HEK293 (cell line): ENCODE measurements at regions not wholly inside any gene's neighbourhood (a gene's known extent, or its start where the extent isn't known, plus 50 kb on each side); places are given as distances from the start of the nearest gene placed in this dataset.

Source experiments
- CTCF ChIA-PET: fragments of 350-600 bp; formaldehyde crosslinking; extraction: SDS; loops from one replicate; lab custom pipeline; 2021; ENCODE audit warnings: antibody characterized with exemption; lab: Yijun Ruan, JAX
- POLR2A ChIA-PET: fragments of 300-600 bp; formaldehyde crosslinking; extraction: SDS; loops from one replicate; lab custom pipeline; 2020; ENCODE audit warnings: antibody characterized with exemption, inconsistent platforms; lab: Yijun Ruan, JAX
- H3K27ac ChIP-seq: fragments of 200-500 bp; sonication (Bioruptor generic); 2 replicates; pipeline ENCODE4 v1.5.1; 2014; ENCODE audit warnings: low read depth, low read length, control low read depth, inconsistent platforms; ENCODE audit errors: extremely low read depth
- H3K36me3 ChIP-seq, 2 experiments: fragments of 200-500 bp in 1 of 2; sonication (Bioruptor generic) in 1 of 2; 1 replicate in 1 of 2; 2 replicates in 1 of 2; pipeline ENCODE4 v1.5.1; 2014 to 2017; ENCODE audit warnings: inconsistent platforms in 2 of 2, low read length in 2 of 2; ENCODE audit not compliant: control insufficient read depth in 2 of 2, insufficient read depth in 1 of 2
- H3K4me1 ChIP-seq: fragments of 200-500 bp; sonication (Bioruptor generic); 2 replicates; pipeline ENCODE4 v1.5.1; 2014; ENCODE audit warnings: mild to moderate bottlenecking, low read length, inconsistent platforms; ENCODE audit not compliant: control insufficient read depth, insufficient read depth
- H3K4me3 ChIP-seq: 2 replicates; pipeline ENCODE4 v1.5.1; 2011; ENCODE audit warnings: low read depth, mild to moderate bottlenecking, control low read depth, low read length, moderate library complexity
- H3K9me3 ChIP-seq: fragments of 200-500 bp; sonication (Bioruptor generic); 2 replicates; pipeline ENCODE4 v1.5.1; 2014; ENCODE audit warnings: low read depth, low read length, inconsistent platforms; ENCODE audit not compliant: control insufficient read depth, insufficient read depth
- FEZF1 ChIP-seq: fragments of 450-650 bp; formaldehyde crosslinking; IDR thresholded peaks from 2 replicates; pipeline ENCODE4 v1.5.1; 2016; ENCODE audit warnings: missing biosample characterization, missing genetic modification characterization
- HOXA7 ChIP-seq: sonication (generic); formaldehyde crosslinking; IDR thresholded peaks from 2 replicates; pipeline ENCODE4 v1.8.1; 2022; ENCODE audit warnings: missing genetic modification reagents, borderline replicate concordance
- HOXC10 ChIP-seq: sonication (generic); formaldehyde crosslinking; IDR thresholded peaks from 2 replicates; pipeline ENCODE4 v1.8.1; 2023; ENCODE audit warnings: mild to moderate bottlenecking, missing genetic modification reagents
- IKZF3 ChIP-seq: fragments of 450-650 bp; IDR thresholded peaks from 2 replicates; pipeline ENCODE4 v1.5.0; 2018; ENCODE audit warnings: missing biosample characterization, mild to moderate bottlenecking, missing genetic modification characterization, moderate library complexity
- MEIS1 ChIP-seq: sonication (generic); formaldehyde crosslinking; IDR thresholded peaks from 2 replicates; pipeline ENCODE4 v1.8.1; 2022; ENCODE audit warnings: missing genetic modification reagents, mild to moderate bottlenecking, borderline replicate concordance
- SP7 ChIP-seq: fragments of 450-650 bp; formaldehyde crosslinking; IDR thresholded peaks from 2 replicates; pipeline ENCODE4 v1.5.1; 2016; ENCODE audit warnings: missing biosample characterization, missing genetic modification characterization
- ZBTB10 ChIP-seq: fragments of 450-650 bp; formaldehyde crosslinking; IDR thresholded peaks from 2 replicates; pipeline ENCODE4 v1.5.1; 2016; ENCODE audit warnings: missing biosample characterization, missing genetic modification characterization
- ZFHX2 ChIP-seq: fragments of 450-650 bp; formaldehyde crosslinking; conservative IDR thresholded peaks from 2 replicates; pipeline ENCODE4 v1.5.1; 2016; ENCODE audit warnings: missing biosample characterization, missing genetic modification characterization
- ZNF112 ChIP-seq: fragments of 450-650 bp; formaldehyde crosslinking; IDR thresholded peaks from 2 replicates; pipeline ENCODE4 v1.5.0; 2017; ENCODE audit warnings: missing biosample characterization, missing genetic modification characterization
- ZNF121 ChIP-seq: fragments of 450-650 bp; formaldehyde crosslinking; IDR thresholded peaks from 2 replicates; pipeline ENCODE4 v1.5.1; 2016; ENCODE audit warnings: missing biosample characterization, missing genetic modification characterization
- ZNF146 ChIP-seq: fragments of 450-650 bp; formaldehyde crosslinking; IDR thresholded peaks from 2 replicates; pipeline ENCODE4 v1.5.1; 2016; ENCODE audit warnings: missing biosample characterization, missing genetic modification characterization
- ZNF169 ChIP-seq: fragments of 450-650 bp; formaldehyde crosslinking; IDR thresholded peaks from 2 replicates; pipeline ENCODE4 v1.5.1; 2016; ENCODE audit warnings: missing biosample characterization, missing genetic modification characterization
- ZNF175 ChIP-seq: fragments of 450-650 bp; formaldehyde crosslinking; IDR thresholded peaks from 2 replicates; pipeline ENCODE4 v1.5.1; 2016; ENCODE audit warnings: missing biosample characterization, missing genetic modification characterization
- ZNF19 ChIP-seq: fragments of 450-650 bp; formaldehyde crosslinking; IDR thresholded peaks from 2 replicates; pipeline ENCODE4; 2016; ENCODE audit warnings: missing biosample characterization, missing genetic modification characterization, low read depth
- ZNF211 ChIP-seq: fragments of 450-650 bp; formaldehyde crosslinking; IDR thresholded peaks from 2 replicates; pipeline ENCODE4 v1.5.1; 2016; ENCODE audit warnings: low read depth, missing biosample characterization, missing genetic modification characterization
- ZNF302 ChIP-seq: fragments of 450-650 bp; formaldehyde crosslinking; IDR thresholded peaks from 2 replicates; pipeline ENCODE4 v1.5.1; 2016; ENCODE audit warnings: missing biosample characterization, missing genetic modification characterization, low read depth
- ZNF776 ChIP-seq: fragments of 450-650 bp; formaldehyde crosslinking; IDR thresholded peaks from 2 replicates; pipeline ENCODE4 v1.5.0; 2017; ENCODE audit warnings: missing biosample characterization, missing genetic modification characterization, borderline replicate concordance
- ZNF843 ChIP-seq: fragments of 450-650 bp; formaldehyde crosslinking; IDR thresholded peaks from 2 replicates; pipeline ENCODE4 v1.5.1; 2016; ENCODE audit warnings: missing biosample characterization, missing genetic modification characterization
- ZSCAN23 ChIP-seq: fragments of 450-650 bp; formaldehyde crosslinking; IDR thresholded peaks from 2 replicates; pipeline ENCODE4 v1.5.1; 2016; ENCODE audit warnings: missing biosample characterization, missing genetic modification characterization
- ZSCAN5A ChIP-seq: fragments of 450-650 bp; formaldehyde crosslinking; IDR thresholded peaks from 2 replicates; pipeline ENCODE4 v1.5.1; 2016; ENCODE audit warnings: missing biosample characterization, missing genetic modification characterization
- TF ChIP-seq, protein P1 (sequence below): fragments of 450-650 bp; IDR thresholded peaks from 2 replicates; pipeline ENCODE4 v1.5.1; 2018; ENCODE audit warnings: missing biosample characterization, missing genetic modification characterization
- TF ChIP-seq, protein P2 (sequence below): fragments of 450-650 bp; formaldehyde crosslinking; IDR thresholded peaks from 2 replicates; pipeline ENCODE4 v1.5.1; 2017; ENCODE audit warnings: missing biosample characterization, missing genetic modification characterization

GRCh38 chr16:52379551-52379950 lies 167.4 kb downstream of the TOX3 start:
- Histone ChIP-seq H3K4me3 (no peak overlapping the region), H3K9me3 (no peaks in the 10 kb centered on the region), H3K27ac (no peak overlapping the region), H3K36me3 (no peaks in the 10 kb centered on the region), H3K4me1 (peaks cover 6% of the 10 kb centered on the region; the same call in 1 of the 2 replicates)
- TF ChIP-seq MEIS1 (CRISPR knock-in tag) (no peak), HOXC10 (CRISPR knock-in tag) (no peak), SP7 (no peak), ZSCAN5A (no peak), HOXA7 (CRISPR knock-in tag) (no peak), ZNF19 (tag by site-specific recombination) (no peak), ZNF175 (tag by site-specific recombination) (no peak), ZNF302 (no peak), ZNF146 (no peak)
- TF ChIP-seq, protein P1, sequence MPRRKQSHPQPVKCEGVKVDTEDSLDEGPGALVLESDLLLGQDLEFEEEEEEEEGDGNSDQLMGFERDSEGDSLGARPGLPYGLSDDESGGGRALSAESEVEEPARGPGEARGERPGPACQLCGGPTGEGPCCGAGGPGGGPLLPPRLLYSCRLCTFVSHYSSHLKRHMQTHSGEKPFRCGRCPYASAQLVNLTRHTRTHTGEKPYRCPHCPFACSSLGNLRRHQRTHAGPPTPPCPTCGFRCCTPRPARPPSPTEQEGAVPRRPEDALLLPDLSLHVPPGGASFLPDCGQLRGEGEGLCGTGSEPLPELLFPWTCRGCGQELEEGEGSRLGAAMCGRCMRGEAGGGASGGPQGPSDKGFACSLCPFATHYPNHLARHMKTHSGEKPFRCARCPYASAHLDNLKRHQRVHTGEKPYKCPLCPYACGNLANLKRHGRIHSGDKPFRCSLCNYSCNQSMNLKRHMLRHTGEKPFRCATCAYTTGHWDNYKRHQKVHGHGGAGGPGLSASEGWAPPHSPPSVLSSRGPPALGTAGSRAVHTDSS (tag by site-specific recombination): no peak
- TF ChIP-seq, protein P2, sequence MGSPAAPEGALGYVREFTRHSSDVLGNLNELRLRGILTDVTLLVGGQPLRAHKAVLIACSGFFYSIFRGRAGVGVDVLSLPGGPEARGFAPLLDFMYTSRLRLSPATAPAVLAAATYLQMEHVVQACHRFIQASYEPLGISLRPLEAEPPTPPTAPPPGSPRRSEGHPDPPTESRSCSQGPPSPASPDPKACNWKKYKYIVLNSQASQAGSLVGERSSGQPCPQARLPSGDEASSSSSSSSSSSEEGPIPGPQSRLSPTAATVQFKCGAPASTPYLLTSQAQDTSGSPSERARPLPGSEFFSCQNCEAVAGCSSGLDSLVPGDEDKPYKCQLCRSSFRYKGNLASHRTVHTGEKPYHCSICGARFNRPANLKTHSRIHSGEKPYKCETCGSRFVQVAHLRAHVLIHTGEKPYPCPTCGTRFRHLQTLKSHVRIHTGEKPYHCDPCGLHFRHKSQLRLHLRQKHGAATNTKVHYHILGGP (tag by site-specific recombination): no peak
- POLR2A ChIA-PET: no interaction called here
- CTCF ChIA-PET: no interaction called here

DNA sequence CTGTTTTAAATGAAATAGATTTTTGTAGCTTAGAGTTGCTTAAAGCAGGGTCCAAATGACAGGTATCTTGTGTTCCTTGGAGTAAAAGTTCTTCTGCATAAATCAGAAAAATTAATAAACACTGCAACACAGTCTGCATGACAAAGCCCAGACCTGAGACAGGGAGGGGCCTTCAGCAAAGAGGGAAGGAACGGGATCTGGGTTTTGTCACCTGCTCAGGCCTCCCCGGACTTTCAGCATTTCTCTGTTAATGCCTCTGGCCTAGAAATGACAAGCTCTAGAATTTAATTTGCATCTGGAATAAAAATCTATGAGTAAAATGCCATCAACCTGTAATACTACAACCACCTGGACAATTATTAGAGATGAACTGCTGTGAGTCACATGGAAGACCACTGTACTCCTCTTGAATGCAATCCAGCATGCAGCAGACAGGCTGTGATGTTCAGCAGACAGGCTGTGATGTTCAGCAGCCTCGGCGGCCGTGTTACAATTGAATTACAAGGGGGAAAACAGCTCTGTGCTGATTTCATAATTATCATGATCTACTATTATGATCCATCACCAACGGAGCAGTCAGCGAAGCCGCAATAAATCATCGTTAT lies 170.2 kb downstream of the TOX3 start:
- ChIA-PET CTCF (no interaction called here), POLR2A (interaction anchor here (0.6 kb wide), 1 partner anchor 997 kb away, joined by 4 read pairs; no protein-coding TSS in a partner anchor)

DNA sequence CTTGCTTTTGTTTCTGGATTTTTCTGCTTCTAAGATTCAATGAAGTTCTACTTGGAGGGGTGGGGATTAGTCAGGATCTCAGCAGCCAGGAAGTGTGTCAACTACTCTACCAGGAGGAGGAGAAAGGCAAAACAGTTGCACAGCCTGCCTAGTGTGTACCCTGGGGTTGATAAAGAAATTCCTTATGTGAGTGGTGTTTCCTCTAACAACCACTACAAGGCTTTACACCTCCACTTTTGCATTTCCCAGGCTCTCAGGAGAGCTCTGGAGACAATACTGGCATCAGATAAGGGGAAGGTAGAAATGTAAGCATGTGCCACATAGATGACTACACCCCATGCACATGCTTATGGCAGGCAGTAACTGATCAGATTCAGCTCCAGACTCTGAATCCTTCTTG lies 174.6 kb downstream of the TOX3 start:
- CTCF ChIA-PET: no interaction called here
- TF ChIP-seq ZNF776 (tag by site-specific recombination) (no peak), ZBTB10 (no peak), ZNF211 (tag by site-specific recombination) (no peak), ZNF112 (tag by site-specific recombination) (no peak), ZNF121 (tag by site-specific recombination) (no peak)
- POLR2A ChIA-PET: no interaction called here
- Histone ChIP-seq H3K9me3 (no peaks in the 10 kb centered on the region), H3K27ac (no peak overlapping the region), H3K36me3 (no peaks in the 10 kb centered on the region), H3K4me3 (no peak overlapping the region), H3K4me1 (no peaks in the 10 kb centered on the region)

More for the DNA sequence above, 170.2 kb downstream of the TOX3 start:
- no peak overlapping the region for H3K4me3 ChIP-seq
- no peak for TF ChIP-seq ZSCAN23 (tag by site-specific recombination)
- TF ChIP-seq ZNF121 (tag by site-specific recombination): no peak
- no peak for TF ChIP-seq ZNF843
- TF ChIP-seq ZFHX2: no peak
- TF ChIP-seq FEZF1 (tag by site-specific recombination): no peak
- no peak for TF ChIP-seq ZNF169 (tag by site-specific recombination)
- no peak for TF ChIP-seq IKZF3 (tag by site-specific recombination)
- TF ChIP-seq, all 188 proteins: peak for 0
- H3K9me3 ChIP-seq: no peaks in the 10 kb centered on the region
- no peak overlapping the region for H3K27ac ChIP-seq
- H3K36me3 ChIP-seq: no peaks in the 10 kb centered on the region
- no peaks in the 10 kb centered on the region for H3K4me1 ChIP-seq
